Upper lobe of right lung (tissue), 1 donor: ENCODE measurements at regions not wholly inside any gene's neighbourhood (a gene's known extent, or its start where the extent isn't known, plus 50 kb on each side); places are given as distances from the start of the nearest gene placed in this dataset.

ENCODE experiments used
- ATAC-seq: fragments of 200-7000 bp; cut with Tn5 transposase; one replicate; pipeline ENCODE4 v1.9.1; 2020; ENCODE audit warnings: mild to moderate bottlenecking, moderate library complexity
- DNase-seq: peaks from one replicate; pipeline ENCODE4 v3.0.0-alpha.2; 2020
- H3K27ac ChIP-seq: fragments of 200-600 bp; one replicate; pipeline ENCODE4 v1.8.0; 2022
- H3K27me3 ChIP-seq: fragments of 200-600 bp; one replicate; pipeline ENCODE4 v1.8.0; 2022; ENCODE audit warnings: mild to moderate bottlenecking
- H3K36me3 ChIP-seq: fragments of 200-600 bp; one replicate; pipeline ENCODE4 v1.8.0; 2022
- H3K4me1 ChIP-seq: fragments of 200-600 bp; one replicate; pipeline ENCODE4 v1.8.0; 2022
- H3K4me3 ChIP-seq: fragments of 200-600 bp; one replicate; pipeline ENCODE4 v1.8.0; 2022; ENCODE audit warnings: mild to moderate bottlenecking
- H3K9me3 ChIP-seq: fragments of 200-600 bp; one replicate; pipeline ENCODE4 v1.8.0; 2022
- intact Hi-C: fragments of 100-400 bp; cut with DNase I; formaldehyde crosslinking; loops from one replicate; pipeline ENCODE4 v1.11.0; 2022
- TF ChIP-seq, protein P1 (sequence below): fragments of 200-600 bp; IDR thresholded peaks from one replicate; pipeline ENCODE4 v1.8.0; 2022; ENCODE audit warnings: antibody characterized with exemption
- donor health status: DM: no; HTN: yes; CAD: no; lungs with severe emphysema.

DNA sequence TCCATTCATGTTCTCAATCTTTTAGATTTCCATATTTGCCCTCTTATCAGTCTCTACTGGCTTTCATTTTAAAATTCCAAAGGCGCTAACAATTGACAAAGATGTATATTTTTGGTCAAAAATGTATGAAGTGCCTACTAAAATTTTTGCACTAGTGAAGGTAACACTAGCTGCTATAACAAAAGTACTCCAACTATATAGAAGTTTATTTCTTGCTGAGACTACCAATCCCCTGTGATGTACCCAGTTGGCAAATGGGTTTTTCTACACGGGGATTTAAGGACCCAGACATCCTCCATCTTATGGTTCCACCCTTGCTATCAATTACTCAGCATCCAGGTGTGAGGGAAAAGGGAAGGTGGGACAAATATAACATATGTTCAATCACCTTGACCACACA lies 75.3 kb upstream of the TSPAN8 start:
- H3K4me1 ChIP-seq = no peaks in the 10 kb centered on the region
- H3K27me3 ChIP-seq = no peaks in the 10 kb centered on the region
- intact Hi-C loops = no loop called here
- no peak overlapping the region for H3K27ac ChIP-seq
- no peaks in the 10 kb centered on the region for H3K36me3 ChIP-seq
- no peak overlapping the region for H3K4me3 ChIP-seq
- ATAC-seq (no peak), DNase-seq (no peak)
- no peaks in the 10 kb centered on the region for H3K9me3 ChIP-seq
- TF ChIP-seq, protein P1, sequence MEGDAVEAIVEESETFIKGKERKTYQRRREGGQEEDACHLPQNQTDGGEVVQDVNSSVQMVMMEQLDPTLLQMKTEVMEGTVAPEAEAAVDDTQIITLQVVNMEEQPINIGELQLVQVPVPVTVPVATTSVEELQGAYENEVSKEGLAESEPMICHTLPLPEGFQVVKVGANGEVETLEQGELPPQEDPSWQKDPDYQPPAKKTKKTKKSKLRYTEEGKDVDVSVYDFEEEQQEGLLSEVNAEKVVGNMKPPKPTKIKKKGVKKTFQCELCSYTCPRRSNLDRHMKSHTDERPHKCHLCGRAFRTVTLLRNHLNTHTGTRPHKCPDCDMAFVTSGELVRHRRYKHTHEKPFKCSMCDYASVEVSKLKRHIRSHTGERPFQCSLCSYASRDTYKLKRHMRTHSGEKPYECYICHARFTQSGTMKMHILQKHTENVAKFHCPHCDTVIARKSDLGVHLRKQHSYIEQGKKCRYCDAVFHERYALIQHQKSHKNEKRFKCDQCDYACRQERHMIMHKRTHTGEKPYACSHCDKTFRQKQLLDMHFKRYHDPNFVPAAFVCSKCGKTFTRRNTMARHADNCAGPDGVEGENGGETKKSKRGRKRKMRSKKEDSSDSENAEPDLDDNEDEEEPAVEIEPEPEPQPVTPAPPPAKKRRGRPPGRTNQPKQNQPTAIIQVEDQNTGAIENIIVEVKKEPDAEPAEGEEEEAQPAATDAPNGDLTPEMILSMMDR = no peak

DNA sequence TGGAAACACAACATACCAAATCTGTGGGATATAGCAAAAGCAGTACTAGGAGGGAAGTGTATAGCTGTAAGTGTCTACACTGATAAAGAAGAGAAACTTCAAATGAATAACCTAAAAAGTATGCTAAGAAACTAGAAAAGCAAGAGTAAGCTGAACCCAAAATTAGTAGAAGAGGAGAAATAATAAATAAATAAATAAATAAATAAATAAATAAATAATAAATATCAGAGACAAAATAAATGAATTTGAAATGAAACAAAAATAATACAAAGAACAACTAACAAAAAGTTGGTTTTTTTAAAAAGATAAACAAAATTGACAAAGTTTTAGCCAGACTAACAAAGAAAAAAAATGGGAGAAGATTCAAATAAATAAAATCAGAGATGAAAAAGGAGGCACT lies 72.7 kb upstream of the TSPAN8 start:
- ATAC-seq = no peak
- H3K4me3 ChIP-seq = no peak overlapping the region
- intact Hi-C loops = no loop called here

DNA sequence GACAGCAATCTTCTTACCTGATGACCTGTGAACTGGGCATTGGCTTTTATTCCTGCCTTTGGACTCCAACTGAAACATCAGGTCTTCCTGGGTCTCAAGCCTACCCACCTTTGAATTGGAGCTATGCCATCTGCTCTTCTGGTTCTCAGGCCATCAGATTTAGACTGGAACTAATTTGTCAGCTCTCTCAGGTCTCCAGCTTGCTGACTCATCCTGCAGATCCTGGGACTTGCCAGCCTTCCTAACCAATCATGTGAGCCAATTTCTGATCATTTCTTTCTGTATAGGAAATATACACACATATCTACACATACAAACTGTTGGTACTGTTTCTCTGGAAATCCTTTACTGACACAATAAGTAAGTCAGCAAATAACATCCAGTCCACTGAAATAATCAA lies 65.3 kb upstream of the TSPAN8 start:
- H3K9me3 ChIP-seq = no peaks in the 10 kb centered on the region
- H3K4me1 ChIP-seq = peaks cover under 1% of the 10 kb centered on the region
- H3K27me3 ChIP-seq = no peaks in the 10 kb centered on the region
- intact Hi-C loops = no loop called here
- no peaks in the 10 kb centered on the region for H3K36me3 ChIP-seq
- no peak overlapping the region for H3K4me3 ChIP-seq
- DNase-seq (no peak), ATAC-seq (no peak)
- TF ChIP-seq, protein P1 = no peak
- no peak overlapping the region for H3K27ac ChIP-seq

More for the DNA sequence above, 72.7 kb upstream of the TSPAN8 start:
- H3K36me3 ChIP-seq = no peaks in the 10 kb centered on the region
- H3K27ac ChIP-seq = no peak overlapping the region
- H3K27me3 ChIP-seq = no peaks in the 10 kb centered on the region
- H3K9me3 ChIP-seq = no peaks in the 10 kb centered on the region
- H3K4me1 ChIP-seq = no peaks in the 10 kb centered on the region
- DNase-seq = no peak
- TF ChIP-seq, protein P1 = no peak

DNA sequence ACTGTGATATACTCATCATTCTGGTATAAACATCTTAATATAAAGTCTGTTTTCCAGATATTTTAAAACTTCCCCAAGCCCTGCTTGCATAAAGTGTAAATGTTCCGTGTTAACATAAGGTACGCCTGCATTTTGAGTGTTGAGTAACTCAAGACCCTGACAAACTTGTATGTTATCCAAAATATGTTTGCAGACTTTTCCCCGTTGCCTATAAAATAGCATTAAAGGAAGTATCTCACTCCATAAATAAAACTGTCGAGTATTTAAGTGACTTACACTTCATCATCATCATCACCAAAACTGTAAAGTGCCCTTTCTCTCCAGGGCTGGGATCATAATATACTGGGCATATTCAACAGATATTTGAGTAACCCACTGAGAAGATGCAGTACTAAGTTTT lies 64.6 kb upstream of the TSPAN8 start:
- no peaks in the 10 kb centered on the region for H3K27me3 ChIP-seq
- intact Hi-C loops = no loop called here
- no peak for DNase-seq
- H3K4me3 ChIP-seq = no peak overlapping the region
- no peaks in the 10 kb centered on the region for H3K36me3 ChIP-seq
- H3K9me3 ChIP-seq = no peaks in the 10 kb centered on the region
- TF ChIP-seq, protein P1 = no peak
- ATAC-seq = no peak
- no peak overlapping the region for H3K27ac ChIP-seq
- H3K4me1 ChIP-seq = peaks cover 7% of the 10 kb centered on the region

DNA sequence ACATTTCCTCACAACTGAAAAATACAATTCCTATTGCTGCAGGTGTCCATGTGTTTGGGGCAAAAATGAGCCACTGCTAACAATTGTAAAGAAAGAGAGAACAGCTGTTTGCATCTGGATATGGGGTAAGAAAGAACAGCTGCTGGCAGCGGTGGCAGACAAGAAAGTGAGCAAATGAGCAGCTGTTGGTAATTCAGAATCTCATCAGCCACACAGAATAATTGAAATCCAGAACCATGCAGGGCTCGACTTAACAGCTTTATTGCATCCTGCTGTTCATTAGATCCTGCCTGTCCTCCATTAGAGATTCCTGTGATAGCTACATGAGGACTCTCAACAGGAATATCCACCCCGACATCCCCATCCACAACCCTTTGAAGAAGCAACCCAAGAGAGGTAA lies 62.5 kb upstream of the TSPAN8 start:
- Histone ChIP-seq H3K4me1 (peaks cover 7% of the 10 kb centered on the region), H3K9me3 (no peaks in the 10 kb centered on the region), H3K36me3 (no peaks in the 10 kb centered on the region), H3K27ac (no peak overlapping the region), H3K27me3 (no peaks in the 10 kb centered on the region), H3K4me3 (no peak overlapping the region)
- TF ChIP-seq, protein P1 = no peak
- DNase-seq = no peak
- ATAC-seq = no peak
- intact Hi-C loops = no loop called here

DNA sequence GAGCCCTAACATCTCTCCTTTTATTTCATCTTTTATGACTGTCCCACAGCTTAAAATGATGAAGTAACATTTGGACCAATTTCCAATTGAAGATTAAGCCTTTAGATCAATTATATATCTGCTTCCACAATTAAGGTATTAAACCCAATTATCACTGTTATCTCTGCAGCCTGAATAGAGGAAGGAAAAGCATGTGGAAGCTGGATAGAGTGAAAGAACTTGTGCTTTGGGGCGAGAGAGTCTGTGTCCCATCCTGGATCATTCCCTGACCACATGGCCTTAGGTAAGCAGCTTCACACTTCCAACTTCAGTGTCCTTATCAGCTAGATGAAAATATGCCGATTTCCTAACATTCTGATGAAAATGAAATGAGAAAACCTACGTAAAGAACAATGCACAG lies 61.4 kb upstream of the TSPAN8 start:
- Histone ChIP-seq H3K27ac (no peak overlapping the region), H3K27me3 (no peaks in the 10 kb centered on the region), H3K9me3 (no peaks in the 10 kb centered on the region), H3K36me3 (no peaks in the 10 kb centered on the region), H3K4me3 (no peak overlapping the region), H3K4me1 (peaks cover 7% of the 10 kb centered on the region)
- TF ChIP-seq, protein P1 = no peak
- no peak for DNase-seq
- no peak for ATAC-seq
- intact Hi-C loops = no loop called here
